Hepatocyte (in vitro differentiated cells): ENCODE measurements at regions not wholly inside any gene's neighbourhood (a gene's known extent, or its start where the extent isn't known, plus 50 kb on each side); places are given as distances from the start of the nearest gene placed in this dataset.
A peak's percentile ranks its signal among the peaks of the same experiment; 100 is the strongest.

Experiments
- DNase-seq: peaks from one replicate; pipeline ENCODE4 v3.0.0-alpha.2; 2016; ENCODE audit warnings: low spot score
- H2AFZ ChIP-seq: fragments of 200-600 bp; sonication (generic); 2 replicates; pipeline ENCODE4 v1.6.0; 2016; ENCODE audit warnings: antibody characterized with exemption, mild to moderate bottlenecking
- H3K27ac ChIP-seq: fragments of 200-600 bp; sonication (generic); 2 replicates; pipeline ENCODE4 v1.5.1; 2016; ENCODE audit warnings: mild to moderate bottlenecking
- H3K27me3 ChIP-seq: fragments of 200-600 bp; sonication (generic); 2 replicates; pipeline ENCODE4 v1.6.1; 2016
- H3K36me3 ChIP-seq: fragments of 200-600 bp; sonication (generic); replicated peaks from 2 replicates; pipeline ENCODE4 v1.5.1; 2016; ENCODE audit warnings: low read depth; ENCODE audit not compliant: insufficient read depth
- H3K4me1 ChIP-seq: fragments of 200-600 bp; sonication (generic); 2 replicates; pipeline ENCODE4 v1.5.1; 2016; ENCODE audit warnings: mild to moderate bottlenecking, moderate library complexity; ENCODE audit not compliant: insufficient read depth
- H3K4me2 ChIP-seq: fragments of 200-600 bp; sonication (generic); 2 replicates; pipeline ENCODE4 v1.6.0; 2016
- H3K4me3 ChIP-seq: fragments of 200-600 bp; sonication (generic); 2 replicates; pipeline ENCODE4 v1.5.1; 2016; ENCODE audit warnings: mild to moderate bottlenecking
- H3K79me2 ChIP-seq: fragments of 200-600 bp; sonication (generic); 2 replicates; pipeline ENCODE4 v1.6.0; 2017; ENCODE audit warnings: mild to moderate bottlenecking
- H3K9me2 ChIP-seq: fragments of 200-600 bp; sonication (generic); replicated peaks from 2 replicates; pipeline ENCODE4 v1.6.0; 2017; ENCODE audit warnings: mild to moderate bottlenecking; ENCODE audit not compliant: insufficient read depth
- H3K9me3 ChIP-seq: fragments of 200-600 bp; sonication (generic); 2 replicates; pipeline ENCODE4 v1.5.1; 2016; ENCODE audit warnings: low read depth, mild to moderate bottlenecking
- H4K20me1 ChIP-seq: fragments of 200-600 bp; sonication (generic); 2 replicates; pipeline ENCODE4 v1.6.0; 2016; ENCODE audit warnings: mild to moderate bottlenecking; ENCODE audit not compliant: insufficient read depth, poor library complexity, severe bottlenecking
- CTCF ChIP-seq: fragments of 200-600 bp; sonication (generic); IDR thresholded peaks from 2 replicates; pipeline ENCODE4 v1.5.1; 2016; ENCODE audit warnings: antibody characterized with exemption, mild to moderate bottlenecking; ENCODE audit not compliant: poor library complexity
- EZH2 ChIP-seq: fragments of 200-600 bp; sonication (generic); IDR thresholded peaks from 2 replicates; pipeline ENCODE4 v1.6.1; 2016; ENCODE audit warnings: antibody characterized with exemption, mild to moderate bottlenecking, borderline replicate concordance
- EZH2phosphoT487 ChIP-seq: fragments of 200-600 bp; sonication (generic); IDR thresholded peaks from one replicate; pipeline ENCODE4 v1.6.1; 2018; ENCODE audit warnings: antibody characterized with exemption, mild to moderate bottlenecking, low read depth, moderate library complexity; ENCODE audit not compliant: unreplicated experiment, severe bottlenecking
- WGBS: methylation state at CpG from one replicate; pipeline ENCODE4 v1.1.6; 2016; ENCODE audit warnings: low lambda C conversion rate; ENCODE audit errors: missing lambda C conversion rate; 5-methylcytosine and 5-hydroxymethylcytosine counted together

GRCh38 chrX:10083809-10084208 is 73.0 kb upstream of the CLCN4 start:
- Histone ChIP-seq H3K4me3 (no peak overlapping the region), H3K4me2 (no peak overlapping the region), H3K27me3 (no peaks in the 10 kb centered on the region), H3K4me1 (no peaks in the 10 kb centered on the region), H2AFZ (no peak overlapping the region), H4K20me1 (no peaks in the 10 kb centered on the region), H3K9me2 (no peaks in the 10 kb centered on the region), H3K27ac (peak overlapping the region; percentile 37), H3K9me3 (no peaks in the 10 kb centered on the region), H3K79me2 (no peaks in the 10 kb centered on the region), H3K36me3 (no peaks in the 10 kb centered on the region)
- no peak for TF ChIP-seq CTCF
- no peak for TF ChIP-seq EZH2phosphoT487
- TF ChIP-seq EZH2, result no peak
- no peak for DNase-seq
- WGBS, result 63% methylated on average over 2 of the region's 2 CpGs

DNA sequence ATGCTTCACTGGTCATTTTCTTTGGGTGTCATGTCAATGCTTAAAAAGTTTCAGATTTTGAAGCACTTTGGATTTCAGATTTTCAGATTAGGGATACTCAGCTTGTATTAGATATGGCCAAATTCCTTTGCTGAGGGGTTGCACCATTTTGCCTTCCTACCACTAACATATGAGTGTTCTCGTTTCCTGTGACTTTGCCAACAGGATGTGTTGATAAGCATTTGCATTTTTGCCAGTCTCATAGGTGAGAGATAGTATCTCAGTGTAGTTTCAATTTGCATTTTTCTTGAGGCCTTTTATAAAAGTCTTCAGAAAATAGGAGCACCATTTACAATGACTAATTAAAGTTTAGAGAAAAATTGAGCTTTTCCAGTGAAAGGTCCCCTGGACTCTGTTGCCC is 71.6 kb upstream of the CLCN4 start:
- H3K4me1 ChIP-seq, result peaks cover 3% of the 10 kb centered on the region
- H2AFZ ChIP-seq, result no peak overlapping the region
- no peak for TF ChIP-seq CTCF
- TF ChIP-seq EZH2phosphoT487, result no peak
- no peak for TF ChIP-seq EZH2
- 55% methylated on average over 1 of the region's 1 CpG for WGBS
- no peaks in the 10 kb centered on the region for H3K36me3 ChIP-seq
- no peaks in the 10 kb centered on the region for H4K20me1 ChIP-seq
- H3K4me2 ChIP-seq, result no peak overlapping the region
- no peak for DNase-seq
- no peaks in the 10 kb centered on the region for H3K9me3 ChIP-seq
- no peak overlapping the region for H3K27ac ChIP-seq
- H3K4me3 ChIP-seq, result no peak overlapping the region
- no peaks in the 10 kb centered on the region for H3K9me2 ChIP-seq
- no peaks in the 10 kb centered on the region for H3K27me3 ChIP-seq
- H3K79me2 ChIP-seq, result no peaks in the 10 kb centered on the region

DNA sequence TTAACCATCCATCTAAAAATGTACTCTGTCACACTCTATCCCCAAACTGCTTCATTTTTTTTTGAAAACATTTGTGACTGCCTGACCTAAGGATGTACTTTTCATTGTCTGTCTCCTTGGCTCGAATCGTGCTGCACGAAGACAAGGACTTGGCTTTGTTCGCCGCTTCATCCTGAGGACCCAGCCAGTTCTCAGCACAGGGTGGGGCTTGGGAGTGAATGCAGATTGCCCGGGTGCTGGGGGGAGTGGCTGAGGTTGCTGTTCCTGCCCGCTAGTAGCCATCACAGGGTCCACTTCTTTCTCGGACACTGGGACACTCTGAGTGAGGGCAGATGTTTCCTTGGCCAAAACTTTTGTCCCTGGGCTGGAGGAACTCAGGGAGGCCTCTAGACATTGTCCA is 70.1 kb upstream of the CLCN4 start:
- Histone ChIP-seq H4K20me1 (no peaks in the 10 kb centered on the region), H3K79me2 (no peaks in the 10 kb centered on the region), H3K4me3 (no peak overlapping the region), H3K4me2 (no peak overlapping the region), H3K27ac (no peak overlapping the region), H3K4me1 (peaks cover 3% of the 10 kb centered on the region), H3K36me3 (no peaks in the 10 kb centered on the region), H3K9me3 (no peaks in the 10 kb centered on the region), H2AFZ (no peak overlapping the region), H3K9me2 (no peaks in the 10 kb centered on the region), H3K27me3 (no peaks in the 10 kb centered on the region)
- no peak for DNase-seq
- no peak for TF ChIP-seq CTCF
- no peak for TF ChIP-seq EZH2phosphoT487
- no peak for TF ChIP-seq EZH2
- 85% methylated on average over 8 of the region's 8 CpGs for WGBS

GRCh38 chrX:10087391-10087790 is 69.4 kb upstream of the CLCN4 start:
- DNase-seq, result no peak
- Histone ChIP-seq H3K4me3 (no peak overlapping the region), H2AFZ (no peak overlapping the region), H3K27me3 (no peaks in the 10 kb centered on the region), H3K9me2 (no peaks in the 10 kb centered on the region), H3K27ac (no peak overlapping the region), H4K20me1 (no peaks in the 10 kb centered on the region), H3K36me3 (no peaks in the 10 kb centered on the region), H3K9me3 (no peaks in the 10 kb centered on the region), H3K4me1 (peaks cover 3% of the 10 kb centered on the region), H3K79me2 (no peaks in the 10 kb centered on the region), H3K4me2 (no peak overlapping the region)
- 85% methylated on average over 9 of the region's 9 CpGs for WGBS
- TF ChIP-seq CTCF (no peak), EZH2 (no peak), EZH2phosphoT487 (no peak)
